ENCODE measurements at regions not wholly inside any gene's neighbourhood (a gene's known extent, or its start where the extent isn't known, plus 50 kb on each side); places are given as distances from the start of the nearest gene placed in this dataset.

DNA sequence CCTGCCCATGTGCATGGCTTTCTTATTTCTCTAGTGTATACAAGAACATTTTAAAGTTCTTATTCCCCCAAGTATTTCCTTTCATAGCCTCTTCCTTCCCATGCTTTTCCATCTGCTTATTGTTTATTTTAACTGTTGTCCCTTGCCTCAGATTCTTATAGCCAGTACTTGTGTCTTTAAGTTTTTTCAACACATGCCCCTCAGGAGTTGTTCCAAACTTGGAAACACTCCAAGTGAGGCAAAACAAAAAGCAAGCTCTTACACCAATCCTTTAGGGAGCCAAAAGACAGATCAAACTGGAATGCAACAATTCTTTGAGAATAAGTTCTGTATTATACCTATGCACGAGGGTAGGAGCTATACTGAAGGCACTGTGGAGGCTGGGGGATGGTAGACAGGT lies 222.0 kb upstream of the STK26 start:
- TF ChIP-seq, protein P1, sequence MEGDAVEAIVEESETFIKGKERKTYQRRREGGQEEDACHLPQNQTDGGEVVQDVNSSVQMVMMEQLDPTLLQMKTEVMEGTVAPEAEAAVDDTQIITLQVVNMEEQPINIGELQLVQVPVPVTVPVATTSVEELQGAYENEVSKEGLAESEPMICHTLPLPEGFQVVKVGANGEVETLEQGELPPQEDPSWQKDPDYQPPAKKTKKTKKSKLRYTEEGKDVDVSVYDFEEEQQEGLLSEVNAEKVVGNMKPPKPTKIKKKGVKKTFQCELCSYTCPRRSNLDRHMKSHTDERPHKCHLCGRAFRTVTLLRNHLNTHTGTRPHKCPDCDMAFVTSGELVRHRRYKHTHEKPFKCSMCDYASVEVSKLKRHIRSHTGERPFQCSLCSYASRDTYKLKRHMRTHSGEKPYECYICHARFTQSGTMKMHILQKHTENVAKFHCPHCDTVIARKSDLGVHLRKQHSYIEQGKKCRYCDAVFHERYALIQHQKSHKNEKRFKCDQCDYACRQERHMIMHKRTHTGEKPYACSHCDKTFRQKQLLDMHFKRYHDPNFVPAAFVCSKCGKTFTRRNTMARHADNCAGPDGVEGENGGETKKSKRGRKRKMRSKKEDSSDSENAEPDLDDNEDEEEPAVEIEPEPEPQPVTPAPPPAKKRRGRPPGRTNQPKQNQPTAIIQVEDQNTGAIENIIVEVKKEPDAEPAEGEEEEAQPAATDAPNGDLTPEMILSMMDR (IDR thresholded peaks at IDR 0.05): no peak
- no peak for TF ChIP-seq POLR2A (IDR thresholded peaks at IDR 0.05)
